ENCODE measurements at regions not wholly inside any gene's neighbourhood (a gene's known extent, or its start where the extent isn't known, plus 50 kb on each side); places are given as distances from the start of the nearest gene placed in this dataset.
"Not testable (repeated sequence)": the region's sequence is repeated elsewhere in the genome, so short reads cannot be mapped to it uniquely, and the experiment has no call there.

- Mint-ChIP-seq H3K27ac (no peak overlapping the region), H3K4me1 (ENCODE audit: low read depth) (no peaks in the 10 kb centered on the region), H3K27me3 (ENCODE audit: low read depth) (peaks cover 25% of the 10 kb centered on the region), H3K4me3 (no peak overlapping the region), H3K36me3 (ENCODE audit: low read depth) (no peaks in the 10 kb centered on the region), H3K9me3 (no peaks in the 10 kb centered on the region)
- CTCF ChIA-PET, result no interaction called here
- intact Hi-C loops (cut with micrococcal nuclease), result no loop called here
- DNase-seq, result no peak
Observed at GRCh38 chr3:69483449-69483848, 97.6 kb upstream of the FRMD4B start.

- peaks cover 24% of the 10 kb centered on the region for H3K27me3 Mint-ChIP-seq (ENCODE audit: low read depth)
- H3K36me3 Mint-ChIP-seq (ENCODE audit: low read depth); H3K27ac Mint-ChIP-seq; H3K4me1 Mint-ChIP-seq (ENCODE audit: low read depth); H3K4me3 Mint-ChIP-seq; CTCF ChIA-PET; DNase-seq; intact Hi-C loops (cut with micrococcal nuclease); H3K9me3 Mint-ChIP-seq: not testable (repeated sequence)
Observed at GRCh38 chr3:69480986-69481385, 95.1 kb upstream of the FRMD4B start.

- intact Hi-C loops (cut with micrococcal nuclease), result no loop called here
- Mint-ChIP-seq H3K27me3 (ENCODE audit: low read depth) (peaks cover 11% of the 10 kb centered on the region), H3K36me3 (ENCODE audit: low read depth) (no peaks in the 10 kb centered on the region), H3K9me3 (peaks cover 4% of the 10 kb centered on the region), H3K27ac (no peak overlapping the region), H3K4me1 (ENCODE audit: low read depth) (no peaks in the 10 kb centered on the region), H3K4me3 (no peak overlapping the region)
- DNase-seq, result no peak
- CTCF ChIA-PET, result no interaction called here
Observed at GRCh38 chr3:69474186-69474585, 88.3 kb upstream of the FRMD4B start.

GRCh38 chr3:69472093-69472492 is 86.2 kb upstream of the FRMD4B start:
- intact Hi-C loops (cut with micrococcal nuclease), result no loop called here
- Mint-ChIP-seq H3K27me3 (ENCODE audit: low read depth) (peaks cover 13% of the 10 kb centered on the region), H3K9me3 (peaks cover 4% of the 10 kb centered on the region), H3K36me3 (ENCODE audit: low read depth) (no peaks in the 10 kb centered on the region), H3K27ac (no peak overlapping the region), H3K4me1 (ENCODE audit: low read depth) (no peaks in the 10 kb centered on the region), H3K4me3 (no peak overlapping the region)
- no peak for DNase-seq
- CTCF ChIA-PET, result interaction anchor here (0.7 kb wide), 2 partner anchors 30 to 392 kb away, joined by 3 read pairs; no protein-coding TSS in a partner anchor

GRCh38 chr3:69463531-69463930 is 77.6 kb upstream of the FRMD4B start:
- DNase-seq, result no peak
- H3K27ac Mint-ChIP-seq, result no peak overlapping the region
- intact Hi-C loops (cut with micrococcal nuclease), result no loop called here
- no peaks in the 10 kb centered on the region for H3K9me3 Mint-ChIP-seq
- no peak overlapping the region for H3K4me3 Mint-ChIP-seq
- no peaks in the 10 kb centered on the region for H3K4me1 Mint-ChIP-seq (ENCODE audit: low read depth)
- H3K27me3 Mint-ChIP-seq (ENCODE audit: low read depth), result peaks cover 11% of the 10 kb centered on the region
- CTCF ChIA-PET, result no interaction called here
- H3K36me3 Mint-ChIP-seq (ENCODE audit: low read depth), result no peaks in the 10 kb centered on the region

GRCh38 chr3:69462826-69463100 is 76.9 kb upstream of the FRMD4B start:
- intact Hi-C loops (cut with micrococcal nuclease), result no loop called here
- Mint-ChIP-seq H3K36me3 (ENCODE audit: low read depth) (no peaks in the 10 kb centered on the region), H3K4me1 (ENCODE audit: low read depth) (no peaks in the 10 kb centered on the region), H3K4me3 (no peak overlapping the region), H3K9me3 (no peaks in the 10 kb centered on the region), H3K27me3 (ENCODE audit: low read depth) (peaks cover 11% of the 10 kb centered on the region), H3K27ac (no peak overlapping the region)
- CTCF ChIA-PET, result no interaction called here
- DNase-seq, result no peak

GRCh38 chr3:69462022-69462825 is 76.3 kb upstream of the FRMD4B start:
- CTCF ChIA-PET, result no interaction called here
- H3K36me3 Mint-ChIP-seq (ENCODE audit: low read depth), result no peaks in the 10 kb centered on the region
- H3K27ac Mint-ChIP-seq, result no peak overlapping the region
- no peak overlapping the region for H3K4me3 Mint-ChIP-seq
- peaks cover 11% of the 10 kb centered on the region for H3K27me3 Mint-ChIP-seq (ENCODE audit: low read depth)
- no peak for DNase-seq
- H3K4me1 Mint-ChIP-seq (ENCODE audit: low read depth), result no peaks in the 10 kb centered on the region
- H3K9me3 Mint-ChIP-seq, result no peaks in the 10 kb centered on the region
- intact Hi-C loops (cut with micrococcal nuclease), result no loop called here

GRCh38 chr3:69460034-69460433 is 74.1 kb upstream of the FRMD4B start:
- H3K4me3 Mint-ChIP-seq, result no peak overlapping the region
- CTCF ChIA-PET, result no interaction called here
- H3K27ac Mint-ChIP-seq, result no peak overlapping the region
- peaks cover 3% of the 10 kb centered on the region for H3K27me3 Mint-ChIP-seq (ENCODE audit: low read depth)
- H3K36me3 Mint-ChIP-seq (ENCODE audit: low read depth), result no peaks in the 10 kb centered on the region
- H3K9me3 Mint-ChIP-seq, result no peaks in the 10 kb centered on the region
- H3K4me1 Mint-ChIP-seq (ENCODE audit: low read depth), result no peaks in the 10 kb centered on the region
- DNase-seq, result no peak
- intact Hi-C loops (cut with micrococcal nuclease), result no loop called here

GRCh38 chr3:69458803-69459365 is 73.0 kb upstream of the FRMD4B start:
- no peak for DNase-seq
- no peak overlapping the region for H3K4me3 Mint-ChIP-seq
- intact Hi-C loops (cut with micrococcal nuclease), result no loop called here
- CTCF ChIA-PET, result no interaction called here
- H3K9me3 Mint-ChIP-seq, result no peaks in the 10 kb centered on the region
- no peaks in the 10 kb centered on the region for H3K27me3 Mint-ChIP-seq (ENCODE audit: low read depth)
- no peaks in the 10 kb centered on the region for H3K36me3 Mint-ChIP-seq (ENCODE audit: low read depth)
- no peaks in the 10 kb centered on the region for H3K4me1 Mint-ChIP-seq (ENCODE audit: low read depth)
- no peak overlapping the region for H3K27ac Mint-ChIP-seq

GRCh38 chr3:69456631-69457030 is 70.7 kb upstream of the FRMD4B start:
- Mint-ChIP-seq H3K27ac (no peak overlapping the region), H3K27me3 (ENCODE audit: low read depth) (peaks cover 5% of the 10 kb centered on the region), H3K9me3 (no peaks in the 10 kb centered on the region), H3K36me3 (ENCODE audit: low read depth) (no peaks in the 10 kb centered on the region), H3K4me3 (no peak overlapping the region), H3K4me1 (ENCODE audit: low read depth) (no peaks in the 10 kb centered on the region)
- no peak for DNase-seq
- CTCF ChIA-PET, result no interaction called here
- intact Hi-C loops (cut with micrococcal nuclease), result no loop called here

GRCh38 chr3:69454204-69454787 is 68.4 kb upstream of the FRMD4B start:
- Mint-ChIP-seq H3K9me3 (no peaks in the 10 kb centered on the region), H3K27ac (no peak overlapping the region), H3K36me3 (ENCODE audit: low read depth) (no peaks in the 10 kb centered on the region), H3K27me3 (ENCODE audit: low read depth) (peaks cover 5% of the 10 kb centered on the region), H3K4me1 (ENCODE audit: low read depth) (no peaks in the 10 kb centered on the region), H3K4me3 (no peak overlapping the region)
- no peak for DNase-seq
- CTCF ChIA-PET, result no interaction called here
- intact Hi-C loops (cut with micrococcal nuclease), result no loop called here

- H3K4me3 Mint-ChIP-seq, result no peak overlapping the region
- intact Hi-C loops (cut with micrococcal nuclease), result no loop called here
- CTCF ChIA-PET, result interaction anchor here (1.0 to 2.2 kb wide), 2 partner anchors 11 to 291 kb away, joined by 3 to 7 read pairs; no protein-coding TSS in a partner anchor
- DNase-seq, result no peak
- H3K4me1 Mint-ChIP-seq (ENCODE audit: low read depth), result no peaks in the 10 kb centered on the region
- H3K9me3 Mint-ChIP-seq, result no peaks in the 10 kb centered on the region
- H3K27ac Mint-ChIP-seq, result no peak overlapping the region
- no peaks in the 10 kb centered on the region for H3K36me3 Mint-ChIP-seq (ENCODE audit: low read depth)
- peaks cover 5% of the 10 kb centered on the region for H3K27me3 Mint-ChIP-seq (ENCODE audit: low read depth)
Observed at GRCh38 chr3:69452295-69452694, 66.4 kb upstream of the FRMD4B start.

GRCh38 chr3:69451594-69451993 is 65.7 kb upstream of the FRMD4B start:
- CTCF ChIA-PET, result interaction anchor here (0.6 to 2.2 kb wide), 3 partner anchors 10 to 290 kb away, joined by 3 to 7 read pairs (median 4); no protein-coding TSS in a partner anchor
- Mint-ChIP-seq H3K4me3 (no peak overlapping the region), H3K36me3 (ENCODE audit: low read depth) (no peaks in the 10 kb centered on the region), H3K9me3 (no peaks in the 10 kb centered on the region), H3K27me3 (ENCODE audit: low read depth) (peaks cover 5% of the 10 kb centered on the region), H3K4me1 (ENCODE audit: low read depth) (no peaks in the 10 kb centered on the region), H3K27ac (no peak overlapping the region)
- intact Hi-C loops (cut with micrococcal nuclease), result no loop called here
- no peak for DNase-seq

Measured in activated naive CD4-positive, alpha-beta T cell treated with anti-CD3 and anti-CD28 coated beads for 36 hours (primary cell).